HG03342 (cell line): ENCODE measurements at regions not wholly inside any gene's neighbourhood (a gene's known extent, or its start where the extent isn't known, plus 50 kb on each side); places are given as distances from the start of the nearest gene placed in this dataset.
A peak's percentile ranks its signal among the peaks of the same experiment; 100 is the strongest.

ENCODE experiments used
- ATAC-seq: cut with Tn5 transposase; IDR thresholded peaks from one replicate; pipeline ENCODE4 v1.9.1; 2021; ENCODE audit warnings: mild to moderate bottlenecking, moderate library complexity; ENCODE audit not compliant: unreplicated experiment

DNA sequence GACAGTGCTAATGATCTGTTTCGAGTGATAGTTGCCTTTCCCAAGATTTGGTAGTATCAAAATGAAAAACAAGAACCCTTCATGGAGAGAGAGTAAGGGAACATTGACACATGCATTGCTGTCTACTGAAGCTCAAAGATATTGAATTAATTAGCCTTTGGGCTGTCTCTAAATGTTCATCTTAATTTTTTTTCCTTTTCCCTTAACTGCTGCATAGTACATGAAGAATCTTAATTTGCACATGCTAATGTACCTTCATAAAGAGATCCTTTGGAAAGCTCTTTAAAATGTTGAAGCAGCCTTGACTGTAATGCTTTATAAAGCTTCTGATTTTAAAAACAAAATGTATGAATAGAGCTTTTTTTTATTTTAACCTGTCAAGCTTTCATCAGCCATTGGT lies 452.2 kb downstream of the TUSC7 start:
- no peak for ATAC-seq

DNA sequence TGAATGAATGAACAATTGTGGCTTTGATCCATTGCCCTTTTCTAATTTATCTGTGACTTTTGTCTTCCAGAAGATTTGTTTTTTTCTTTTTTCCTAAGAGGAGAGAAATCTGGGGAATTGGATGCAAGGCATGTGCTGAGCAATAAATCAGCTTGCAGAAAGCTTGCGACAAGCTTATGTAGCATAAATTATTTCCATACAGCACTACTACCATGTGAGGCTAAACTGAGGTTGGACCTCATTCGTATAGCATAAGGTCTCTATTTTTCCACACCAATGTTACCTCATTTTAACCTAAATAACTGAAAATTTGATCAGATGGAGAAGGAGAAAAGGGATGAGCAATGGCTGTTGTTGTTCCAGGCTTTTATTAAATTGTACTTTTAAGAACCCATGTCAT lies 455.6 kb downstream of the TUSC7 start:
- no peak for ATAC-seq

DNA sequence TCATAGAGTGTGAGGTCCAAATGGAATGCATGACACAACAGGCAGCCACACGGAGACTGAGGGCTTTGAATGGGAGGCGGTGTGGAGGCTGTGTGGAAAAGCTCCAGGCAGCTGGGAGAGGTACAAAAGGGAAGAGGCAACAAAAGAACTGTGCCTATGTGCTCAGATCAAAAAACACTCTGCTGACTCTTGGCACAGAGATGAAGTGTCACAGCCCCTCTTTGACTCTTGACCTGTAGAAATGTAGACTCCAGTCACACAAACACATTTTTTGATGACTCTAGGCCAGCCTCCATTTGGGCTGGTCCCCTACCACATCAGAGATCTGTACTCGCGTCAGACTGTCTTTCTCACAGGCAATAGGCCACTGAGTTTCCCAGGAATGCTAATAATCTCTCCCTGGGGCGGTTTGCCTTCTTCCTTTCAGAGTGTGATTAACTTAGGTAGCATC lies 456.0 kb downstream of the TUSC7 start:
- no peak for ATAC-seq

DNA sequence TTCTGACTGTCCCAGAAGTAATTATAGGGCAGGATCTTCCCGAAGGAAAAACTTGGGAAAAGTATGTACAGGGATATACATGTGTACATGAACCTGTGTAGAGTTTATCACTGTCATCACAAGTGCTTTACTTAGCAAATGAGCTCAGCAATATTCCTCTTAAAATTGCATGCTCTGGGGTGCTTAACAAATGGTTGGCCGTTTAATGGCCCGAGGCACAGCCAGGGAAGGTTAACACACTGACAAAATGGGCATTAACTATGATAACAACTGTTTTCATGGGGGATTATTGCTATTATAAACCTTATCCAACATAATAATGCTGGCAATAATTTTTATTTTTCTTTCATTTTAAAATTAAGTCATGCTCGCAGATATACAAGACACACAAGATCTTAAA lies 459.3 kb downstream of the TUSC7 start:
- no peak for ATAC-seq

DNA sequence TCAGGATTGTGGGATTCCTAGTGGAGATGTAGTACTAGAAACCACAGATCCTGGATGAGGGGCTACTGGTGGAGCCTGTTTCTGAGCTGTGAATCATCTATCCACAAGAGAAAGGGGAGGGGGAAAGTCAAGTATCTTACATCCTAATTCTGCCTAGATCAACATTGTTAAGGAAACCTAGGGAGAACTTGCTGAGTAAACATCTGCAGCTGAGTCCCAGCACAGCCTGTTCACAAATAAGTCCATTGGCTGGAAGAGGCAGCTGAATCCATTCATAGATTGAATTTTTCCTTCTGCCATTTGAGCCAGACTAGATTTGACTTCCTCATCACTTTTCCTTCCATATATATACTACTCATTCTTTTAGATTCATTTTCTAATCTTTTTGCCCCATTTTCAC lies 460.5 kb downstream of the TUSC7 start:
- ATAC-seq = no peak

DNA sequence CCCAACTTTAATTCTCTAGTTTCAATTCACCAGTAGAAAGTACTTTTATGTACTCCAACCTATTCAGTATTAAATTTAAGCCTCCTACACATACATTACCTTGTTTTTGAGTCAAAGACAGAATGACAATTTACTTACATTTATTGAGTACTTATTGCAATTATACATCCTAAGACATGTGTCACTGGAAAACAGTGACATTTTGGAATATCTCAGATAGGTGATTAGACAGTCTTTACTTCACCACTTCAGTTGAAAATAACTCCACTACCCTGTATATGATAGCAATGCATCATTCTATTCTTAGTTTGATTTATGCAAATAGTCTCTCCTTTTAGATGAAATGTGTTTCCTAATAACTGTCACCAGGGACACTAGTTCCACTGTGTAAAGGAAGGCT lies 461.5 kb downstream of the TUSC7 start:
- no peak for ATAC-seq

DNA sequence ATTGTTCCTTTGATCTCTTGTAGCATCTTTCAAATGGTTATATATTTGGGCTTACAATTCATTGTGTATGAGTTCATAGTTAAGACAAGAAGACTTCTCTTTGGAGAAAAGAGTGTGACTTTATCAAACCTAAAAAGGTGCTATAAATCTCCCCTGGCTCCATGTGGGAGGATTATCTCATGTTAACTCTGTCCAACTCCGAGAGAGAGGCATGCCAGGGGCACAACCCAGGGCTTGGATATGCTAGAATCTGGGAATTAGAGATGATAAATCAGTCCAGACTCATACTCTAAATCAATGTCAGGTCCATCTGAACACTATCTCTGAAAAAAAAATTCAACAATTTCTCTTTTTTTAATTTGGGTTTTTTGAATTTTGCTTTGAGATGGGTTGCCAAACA lies 462.8 kb downstream of the TUSC7 start:
- no peak for ATAC-seq

DNA sequence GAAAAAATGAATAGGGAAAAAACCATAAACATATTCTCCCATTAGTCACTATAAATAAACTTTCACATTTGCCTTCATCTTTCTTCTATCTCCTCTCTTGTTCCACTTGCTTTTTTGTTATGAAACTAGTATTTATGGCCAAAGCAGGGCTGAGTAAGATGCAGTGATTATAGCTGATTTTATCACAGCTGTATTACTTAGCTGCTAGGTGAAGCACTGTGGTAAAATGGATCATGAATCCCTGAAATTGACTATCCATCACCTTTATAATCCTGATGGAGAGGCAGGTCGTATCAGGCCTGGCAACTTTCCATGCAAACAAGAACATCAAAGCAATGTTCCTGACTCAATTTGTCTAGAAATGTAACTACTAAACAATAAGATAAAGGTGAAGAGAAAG lies 471.6 kb downstream of the TUSC7 start:
- ATAC-seq = no peak

DNA sequence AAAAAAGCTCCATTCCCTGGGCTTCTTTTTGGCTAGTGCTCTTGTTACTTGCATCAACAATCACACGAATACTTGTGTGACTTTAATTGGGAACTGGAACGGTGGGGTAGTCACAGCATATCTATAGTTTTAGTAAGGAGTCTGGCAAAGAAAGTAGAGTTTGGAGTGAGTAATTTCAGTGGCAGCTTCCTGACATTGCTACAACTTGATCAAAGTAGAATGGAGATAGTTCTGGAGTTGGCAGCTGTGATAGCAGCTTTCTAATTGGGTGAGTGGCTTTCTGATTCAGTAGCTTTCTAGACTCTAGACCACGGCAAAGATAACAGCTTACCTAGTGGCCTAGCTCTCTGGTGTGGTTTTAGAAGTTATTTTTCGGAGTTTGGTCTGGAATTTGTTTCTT lies 475.0 kb downstream of the TUSC7 start:
- ATAC-seq = no peak

DNA sequence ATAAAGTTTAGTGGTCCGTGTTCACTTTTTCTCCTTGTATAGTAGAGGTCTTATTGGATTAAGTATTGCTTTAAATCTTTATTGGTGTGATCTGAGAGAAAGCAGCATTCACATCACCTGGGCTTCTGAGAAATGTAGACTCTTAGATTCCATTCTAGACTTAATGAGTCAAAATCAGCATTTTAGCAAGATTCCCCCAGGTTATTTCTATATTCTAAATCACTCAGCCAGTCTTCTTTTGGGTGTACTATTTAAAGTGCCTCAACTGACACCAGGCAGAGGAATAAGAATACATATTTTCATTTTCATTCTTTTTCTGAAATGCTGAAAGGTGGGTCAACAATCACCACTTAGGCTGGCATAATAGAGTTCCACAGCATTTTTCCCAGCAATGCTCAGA lies 481.7 kb downstream of the TUSC7 start:
- ATAC-seq = no peak

DNA sequence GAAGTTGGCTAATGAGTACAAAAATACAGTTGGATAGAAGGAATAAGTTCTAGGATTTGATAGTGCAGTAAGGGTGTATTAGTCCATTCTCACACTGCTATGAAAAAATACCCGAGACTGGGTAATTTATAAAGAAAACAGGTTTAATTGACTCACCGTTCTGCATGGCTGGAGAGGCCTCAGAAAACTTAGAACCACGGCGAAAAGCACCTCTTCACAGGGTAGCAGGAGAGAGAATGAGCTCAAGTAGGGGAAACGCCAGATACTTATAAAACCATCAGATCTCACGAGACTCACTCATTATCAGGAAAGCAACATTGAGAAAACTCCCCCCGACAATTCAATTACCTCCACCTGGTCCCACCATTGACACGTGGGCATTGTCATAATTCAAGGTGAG lies 483.3 kb downstream of the TUSC7 start:
- no peak for ATAC-seq

DNA sequence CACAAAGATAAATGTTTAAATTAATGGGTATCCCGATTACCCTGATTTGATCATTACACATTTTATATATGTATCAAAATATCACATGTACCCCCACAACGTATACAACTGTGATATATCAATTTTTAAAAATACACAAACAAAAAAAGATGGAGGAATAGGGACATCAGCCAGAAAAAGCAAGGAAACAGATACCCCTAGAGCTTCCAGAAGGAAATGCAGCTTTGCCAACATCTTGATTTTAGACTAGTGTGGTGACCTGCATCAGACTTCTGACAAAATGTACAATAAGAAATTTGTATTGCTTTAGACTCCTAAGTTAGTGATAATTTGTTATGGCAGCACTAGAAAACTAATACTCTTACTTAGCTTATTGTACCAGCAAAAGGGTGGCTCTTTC lies 483.8 kb downstream of the TUSC7 start:
- no peak for ATAC-seq

DNA sequence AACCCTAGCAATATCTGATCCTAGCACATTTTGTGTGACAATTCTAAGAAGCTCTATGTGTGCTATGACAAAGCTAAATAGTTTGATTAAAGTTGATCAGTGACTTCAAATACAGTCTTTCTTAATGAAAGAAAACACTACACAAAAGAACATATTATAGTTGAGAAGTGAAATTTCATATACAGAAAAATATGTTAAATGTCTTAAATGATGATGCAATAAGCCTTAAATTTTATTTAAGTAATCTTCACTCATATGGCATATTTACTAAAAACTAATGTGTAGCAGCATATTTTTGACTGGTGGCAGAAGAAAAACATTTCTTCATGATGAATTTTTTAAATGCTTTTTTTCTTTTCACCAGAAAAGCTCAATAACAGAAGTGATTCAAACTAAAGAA lies 485.5 kb downstream of the TUSC7 start:
- no peak for ATAC-seq

DNA sequence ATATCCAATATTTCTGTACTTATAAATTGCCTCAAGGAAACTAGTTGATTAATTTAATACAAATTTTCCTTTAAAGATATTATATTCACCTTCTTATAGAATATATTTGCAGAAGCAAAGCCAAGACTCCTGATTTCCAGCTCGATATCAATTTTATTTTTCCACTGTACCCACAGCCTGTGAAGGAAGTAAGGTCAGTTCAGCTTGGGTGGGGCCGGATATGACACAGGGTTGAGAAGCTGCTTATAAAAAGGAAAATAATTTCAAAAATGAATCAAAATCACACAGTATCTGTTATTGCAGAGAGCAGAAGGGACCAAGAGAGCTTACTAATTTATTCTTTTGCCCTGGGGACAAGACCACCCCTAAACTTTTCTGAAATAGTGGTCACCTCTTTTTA lies 491.4 kb downstream of the TUSC7 start:
- ATAC-seq = no peak

DNA sequence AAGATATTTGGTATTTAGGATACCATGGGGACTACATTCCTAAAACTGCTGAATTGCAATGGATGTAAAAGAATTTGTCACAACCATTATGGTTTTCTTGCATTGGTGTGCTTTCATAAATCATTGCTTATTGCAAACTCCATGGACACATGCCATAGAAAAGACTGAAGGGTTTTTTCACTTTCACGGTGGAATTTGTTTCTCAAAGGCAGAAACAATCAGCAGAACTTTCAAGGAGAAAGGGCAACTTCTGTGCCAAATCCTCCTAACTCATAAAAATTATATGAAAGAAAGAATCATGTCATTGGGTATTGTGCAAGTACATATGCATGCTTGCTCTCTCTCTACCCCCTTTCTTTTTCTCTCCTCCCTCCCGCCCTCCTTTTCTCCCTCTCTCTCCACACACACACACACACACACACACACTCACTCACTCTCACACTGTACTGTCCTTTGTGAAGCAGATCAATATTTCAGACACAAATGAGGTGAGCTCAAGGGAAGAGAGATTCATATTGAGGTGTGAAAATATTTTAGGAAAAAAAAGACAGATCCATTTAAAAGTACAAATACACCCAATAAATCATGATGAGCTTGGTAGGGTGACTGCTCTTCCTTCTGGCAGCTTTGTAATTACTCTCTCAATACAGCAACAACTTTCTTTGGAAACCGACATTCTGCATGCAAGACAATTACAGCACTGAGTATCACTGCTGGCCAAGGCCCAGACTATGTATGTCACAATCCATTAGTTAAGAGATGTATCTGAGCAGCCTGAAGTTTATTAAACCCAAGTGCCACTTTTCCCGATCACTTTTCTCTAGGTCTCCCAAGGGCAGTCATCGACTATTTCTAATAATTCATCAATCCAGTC lies 492.6 kb downstream of the TUSC7 start:
- ATAC-seq = no peak

DNA sequence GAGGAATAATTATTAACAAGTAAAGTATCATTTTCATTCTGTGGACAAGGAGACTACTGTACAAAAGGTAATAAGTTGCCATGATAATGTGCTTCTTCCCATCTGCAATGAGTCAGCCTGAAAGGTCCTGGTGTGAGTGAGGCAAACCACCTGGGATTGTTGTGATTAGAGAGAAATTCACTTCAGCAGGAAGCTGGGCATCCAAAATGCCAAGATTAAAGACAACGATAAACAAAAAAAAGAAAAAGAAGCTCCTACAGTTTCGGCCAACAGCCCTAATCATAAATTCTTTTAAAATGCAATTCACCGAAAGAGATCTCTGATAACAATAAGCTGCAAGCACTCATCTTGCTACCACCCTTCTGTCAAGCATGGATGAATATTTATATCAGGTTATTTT lies 507.8 kb downstream of the TUSC7 start:
- no peak for ATAC-seq

DNA sequence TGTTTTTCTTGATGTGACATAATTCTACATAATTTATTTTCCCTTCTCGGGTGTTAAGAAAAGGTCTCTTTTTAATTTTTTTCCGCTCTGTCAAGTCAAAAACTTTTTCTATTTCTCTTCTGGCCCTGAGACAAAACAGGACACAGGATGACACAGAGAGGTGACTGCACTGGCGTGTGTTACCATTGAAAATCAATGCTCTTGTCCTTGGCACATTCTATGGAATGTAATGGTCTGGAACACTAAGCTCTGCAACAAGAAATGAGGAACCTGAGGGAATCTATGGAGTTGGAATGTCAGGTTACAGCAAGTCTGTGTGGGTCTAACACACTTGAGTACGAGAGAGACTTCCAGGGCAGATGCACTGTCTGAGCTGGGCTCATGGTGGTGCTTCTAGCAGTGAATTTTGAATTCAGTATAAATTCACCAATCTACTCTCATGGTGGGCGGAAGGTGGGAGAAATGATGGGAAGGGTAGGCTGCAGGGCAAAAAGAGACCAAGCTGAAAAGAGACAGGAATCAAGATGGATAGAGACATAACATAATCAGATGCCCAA lies 508.3 kb downstream of the TUSC7 start:
- ATAC-seq = no peak

DNA sequence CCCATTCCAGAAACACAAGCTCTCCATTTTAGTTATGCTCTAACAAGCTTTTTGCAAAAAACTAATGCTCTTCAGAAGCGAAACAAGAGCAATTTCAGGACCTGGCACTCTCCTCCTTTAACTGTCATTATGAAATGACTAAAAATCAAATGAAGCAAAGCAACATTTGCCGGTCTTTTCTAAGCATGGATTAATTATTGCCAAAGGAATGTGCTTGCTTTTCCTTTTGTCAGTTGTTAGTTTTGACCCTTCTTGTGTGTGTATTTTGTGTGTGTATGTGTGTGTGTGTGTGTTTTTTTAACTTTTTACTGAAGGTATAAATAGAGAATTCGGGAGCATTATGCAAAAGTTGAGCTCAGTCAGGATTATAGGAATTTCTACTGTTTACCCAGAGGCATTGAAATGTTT lies 509.1 kb downstream of the TUSC7 start:
- ATAC-seq = no peak

DNA sequence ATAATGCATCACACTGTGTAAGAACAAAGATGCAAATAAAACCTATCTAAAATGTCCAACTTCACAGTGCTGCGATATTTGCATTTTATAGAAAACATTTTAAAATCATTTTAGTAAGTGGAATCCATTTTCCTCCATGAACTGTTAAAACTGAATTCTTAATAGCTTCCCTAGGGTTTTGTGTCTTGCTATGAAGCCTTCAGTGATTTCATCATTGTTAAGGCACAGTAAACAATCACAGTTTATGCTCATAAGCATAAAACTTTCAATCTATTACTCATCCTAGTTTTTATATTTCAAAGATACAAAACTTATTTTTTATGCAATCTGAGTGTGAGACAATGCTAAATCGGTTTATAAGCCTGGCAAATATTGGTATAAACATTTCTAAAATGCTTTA lies 509.7 kb downstream of the TUSC7 start:
- no peak for ATAC-seq

DNA sequence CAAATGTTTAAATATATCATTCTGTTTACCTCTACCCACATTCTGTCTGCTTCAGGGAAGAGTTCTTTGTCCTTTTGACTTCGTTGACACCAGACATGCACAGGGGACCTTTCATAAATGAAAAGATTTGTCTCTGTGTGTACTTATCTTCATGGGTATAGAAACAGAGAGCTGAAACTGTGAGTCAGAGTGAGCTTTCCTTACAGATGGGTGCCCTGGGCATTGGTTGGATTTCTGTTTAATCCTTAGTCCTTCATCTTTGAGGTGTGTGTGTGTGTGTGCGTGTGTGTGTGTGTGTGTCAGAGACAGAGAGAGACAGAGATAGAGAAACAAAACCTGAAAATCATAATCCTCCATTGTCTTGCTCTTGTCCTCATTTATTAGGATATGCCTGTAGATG lies 517.4 kb downstream of the TUSC7 start:
- ATAC-seq = peak; percentile 56

DNA sequence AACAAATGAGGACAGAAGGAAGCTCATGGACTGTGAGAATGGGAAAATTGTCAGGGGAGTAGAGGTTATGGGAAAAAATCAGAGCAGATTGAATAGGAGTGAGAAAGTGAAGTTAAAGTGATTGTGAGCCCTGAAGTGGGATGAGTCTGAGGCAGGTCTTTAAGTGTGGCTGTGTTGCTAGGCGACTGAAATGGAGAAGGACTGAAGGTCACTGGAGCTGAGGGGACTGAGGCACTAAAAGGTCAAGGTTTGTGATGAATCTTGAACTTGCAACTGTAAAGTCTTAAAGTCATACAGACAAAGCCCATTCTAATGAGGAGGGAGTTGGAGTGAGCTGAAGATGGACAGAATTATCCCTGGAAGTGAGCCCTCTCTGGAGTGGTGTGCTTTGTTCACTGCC lies 518.9 kb downstream of the TUSC7 start:
- no peak for ATAC-seq

DNA sequence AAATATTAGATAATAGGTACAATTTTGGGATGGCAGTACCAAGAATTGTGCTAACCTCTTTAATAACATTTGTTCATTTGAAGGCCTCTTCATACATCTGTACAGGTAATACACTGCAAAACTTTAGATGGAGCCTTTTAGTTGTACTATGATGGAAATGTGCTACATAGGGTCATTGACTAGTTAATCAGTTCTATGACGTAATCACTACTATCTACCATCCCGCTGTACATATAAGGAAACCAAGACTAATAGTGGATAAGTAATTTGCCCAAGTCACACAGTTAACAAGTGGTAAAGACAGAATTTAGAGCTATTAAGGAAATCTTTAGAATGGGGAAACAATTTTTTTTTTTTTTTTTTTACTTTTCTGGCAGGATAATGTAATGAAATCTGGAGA lies 521.3 kb downstream of the TUSC7 start:
- ATAC-seq = no peak

DNA sequence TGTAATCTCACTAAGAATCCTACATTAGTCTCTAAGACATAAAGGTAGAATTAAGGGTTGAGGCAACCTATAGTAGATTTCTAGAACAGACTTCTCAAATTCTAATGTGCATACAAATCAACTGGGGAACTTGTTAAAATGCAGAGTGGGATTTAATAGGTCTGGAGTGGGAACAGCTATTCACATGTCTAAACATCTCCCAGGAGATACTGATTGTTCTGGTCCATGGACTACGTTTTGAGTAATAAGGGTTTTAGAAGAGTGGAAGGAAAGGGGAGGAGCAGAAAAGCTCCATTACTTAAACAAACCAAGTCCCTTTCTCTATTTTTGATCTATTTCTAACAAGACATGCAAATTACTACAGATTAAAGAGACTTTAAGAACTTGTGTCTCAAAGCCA lies 524.8 kb downstream of the TUSC7 start:
- ATAC-seq = no peak
